Cardiac fibroblast (primary cell): ENCODE measurements at regions not wholly inside any gene's neighbourhood (a gene's known extent, or its start where the extent isn't known, plus 50 kb on each side); places are given as distances from the start of the nearest gene placed in this dataset.
A peak's percentile ranks its signal among the peaks of the same experiment; 100 is the strongest.

ENCODE experiments used
- DNase-seq, 2 donors: peaks; one replicate each; pipeline versions ENCODE4 v3.0.0 to v3.0.0-alpha.2; 2010; ENCODE audit warnings: low read depth in 2 of 2
- H3K4me3 ChIP-seq, 2 donors: replicated peaks in 1 of 2; 1 replicate in 1 of 2; 2 replicates in 1 of 2; pipeline ENCODE4 v1.5.1; 2011; ENCODE audit warnings: low read depth in 2 of 2, low read length in 2 of 2, mild to moderate bottlenecking in 2 of 2, moderate library complexity in 1 of 2
- CTCF ChIP-seq: IDR thresholded peaks from one replicate; pipeline ENCODE4 v1.5.1; 2011; ENCODE audit warnings: low read depth, mild to moderate bottlenecking, low read length, inconsistent platforms

DNA sequence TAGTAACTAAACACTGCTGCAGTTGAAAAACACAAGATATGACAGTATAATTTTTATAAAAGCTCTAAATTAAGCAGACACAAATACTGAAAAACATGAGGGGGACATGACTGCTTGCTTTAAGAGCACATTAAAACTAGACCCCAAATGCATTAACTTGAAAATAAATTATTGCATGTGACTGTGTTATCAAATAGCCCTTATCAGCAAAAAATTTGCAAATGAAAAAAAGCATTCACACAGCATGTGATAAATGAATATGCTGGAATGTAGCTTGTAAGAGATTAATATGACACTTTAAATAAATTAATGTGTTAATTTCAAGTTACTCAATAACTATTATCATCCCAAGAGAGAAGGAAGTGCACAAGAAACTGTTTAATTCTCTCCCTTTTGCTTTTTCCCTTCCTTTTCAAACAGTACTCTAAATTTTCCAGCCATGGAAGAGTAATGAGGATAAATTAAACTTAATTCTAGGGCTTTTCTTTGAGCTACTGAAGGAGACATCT lies 1422.1 kb upstream of the FLRT2 start:
- H3K4me3 ChIP-seq: no peak overlapping the region
- no peak for DNase-seq
- TF ChIP-seq CTCF: no peak

DNA sequence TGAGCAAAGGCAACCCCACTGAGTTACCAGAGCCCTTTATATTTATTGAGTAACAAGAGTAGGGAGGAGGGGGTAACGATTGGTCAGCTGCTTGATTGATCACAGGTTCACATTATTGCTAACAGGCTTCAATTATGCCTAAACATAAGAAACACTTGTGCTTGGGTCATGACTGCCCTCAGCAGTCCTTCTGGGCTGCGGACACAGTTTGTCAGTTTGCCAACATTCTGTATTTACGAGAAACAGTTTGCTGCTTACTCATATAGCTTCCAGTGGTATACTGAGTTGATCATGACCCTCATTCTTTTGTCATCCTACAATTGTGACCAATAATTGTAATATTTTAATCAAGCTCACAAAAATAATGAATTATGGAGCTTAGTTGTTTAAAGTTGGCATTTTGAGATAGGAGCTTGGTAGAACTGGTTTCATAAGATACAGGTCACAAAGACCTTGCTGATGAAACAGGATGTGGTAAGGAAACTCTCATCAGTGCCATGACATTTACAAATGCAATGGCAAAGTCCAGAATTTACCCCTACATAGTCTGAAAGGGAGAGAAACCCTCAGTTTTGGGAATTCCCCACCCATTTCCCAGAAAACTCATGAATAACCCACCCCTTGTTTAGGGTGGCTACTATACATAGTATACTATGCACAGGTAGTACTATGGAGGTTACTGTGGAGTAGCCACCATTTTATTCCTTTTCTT lies 1421.0 kb upstream of the FLRT2 start:
- H3K4me3 ChIP-seq: no peak overlapping the region
- DNase-seq: no peak
- no peak for TF ChIP-seq CTCF

GRCh38 chr14:84112589-84112988 lies 1417.4 kb upstream of the FLRT2 start:
- H3K4me3 ChIP-seq: no peak overlapping the region
- TF ChIP-seq CTCF: no peak
- no peak for DNase-seq

DNA sequence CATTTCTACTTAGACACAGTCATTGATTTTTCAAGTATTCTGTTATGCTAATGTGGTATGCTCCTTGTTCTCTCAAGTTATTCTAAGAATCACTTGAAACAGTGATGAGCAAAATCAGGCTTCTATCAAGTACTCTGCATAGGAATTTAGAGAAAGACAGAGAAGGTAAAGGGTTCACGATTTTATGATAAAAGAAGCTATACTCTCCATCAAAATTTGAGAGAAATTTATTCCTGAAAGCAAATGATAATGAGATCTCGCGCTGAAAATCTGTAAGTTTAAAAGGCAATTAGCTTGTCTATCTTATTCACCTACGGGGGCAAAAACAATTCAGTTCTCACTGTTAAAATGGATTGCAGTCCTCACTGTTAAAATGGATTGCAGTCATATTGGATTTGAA lies 1404.3 kb upstream of the FLRT2 start:
- DNase-seq: no peak
- no peak overlapping the region for H3K4me3 ChIP-seq
- TF ChIP-seq CTCF: no peak

DNA sequence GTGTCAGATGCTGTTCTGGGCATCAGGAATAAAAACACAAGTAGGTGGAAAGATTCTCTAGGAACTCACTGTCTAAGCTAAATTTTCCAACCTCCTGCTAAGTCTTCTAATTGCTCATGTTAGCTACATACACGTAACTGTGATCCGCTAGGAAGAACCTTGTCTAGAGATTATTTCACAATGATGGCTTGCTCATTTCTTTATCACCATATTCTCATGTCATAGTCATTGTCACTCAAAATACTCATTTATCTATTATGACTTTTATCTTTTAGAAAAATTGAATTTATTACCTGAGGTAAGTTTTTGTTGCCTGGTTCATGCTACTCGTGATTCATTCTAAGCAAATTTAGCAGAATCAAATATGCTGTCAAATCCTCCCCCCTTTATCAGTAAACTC lies 1402.4 kb upstream of the FLRT2 start:
- H3K4me3 ChIP-seq: no peak overlapping the region
- TF ChIP-seq CTCF: no peak
- DNase-seq: no peak

DNA sequence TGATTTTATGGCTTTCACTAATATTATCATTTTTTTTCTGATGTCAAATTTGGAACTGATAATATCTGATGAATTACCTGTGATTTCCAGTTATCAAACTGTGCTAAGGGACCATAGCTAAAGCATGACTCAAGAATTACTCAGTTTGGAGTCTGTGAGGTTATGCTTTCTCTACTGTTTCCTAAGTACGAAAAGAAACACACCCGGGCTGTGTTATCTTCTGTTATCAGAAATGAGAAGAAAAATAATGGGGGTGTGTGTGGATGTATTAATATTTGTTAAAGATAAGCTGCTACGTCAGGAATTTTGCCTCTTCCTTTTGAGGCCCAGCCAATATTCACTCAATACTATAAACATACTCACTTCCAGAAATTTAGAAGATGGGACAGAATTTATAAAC lies 1401.9 kb upstream of the FLRT2 start:
- peak in 1 of 2 donors; percentile 14 for DNase-seq
- TF ChIP-seq CTCF: no peak
- H3K4me3 ChIP-seq: no peak overlapping the region

DNA sequence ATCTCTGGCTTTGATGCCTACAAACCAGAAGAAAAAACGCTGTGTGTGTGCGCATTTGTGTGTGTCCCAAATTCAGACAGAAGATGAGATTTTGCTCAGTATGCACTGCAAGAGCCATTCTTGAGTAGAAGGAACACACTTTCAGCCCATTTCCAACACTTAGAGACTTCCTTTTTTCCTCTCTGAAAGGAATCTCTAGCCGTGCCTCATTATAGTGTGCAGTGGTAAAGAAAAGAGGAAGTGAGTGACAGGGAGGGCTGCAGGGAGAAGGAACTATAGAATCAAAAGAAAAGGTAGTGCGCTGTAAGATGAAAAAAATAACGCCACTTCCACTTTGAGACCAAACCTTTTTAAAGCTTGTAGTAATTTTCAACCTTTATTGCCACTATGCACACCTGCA lies 1400.9 kb upstream of the FLRT2 start:
- DNase-seq: no peak
- no peak for TF ChIP-seq CTCF
- H3K4me3 ChIP-seq: no peak overlapping the region
